CD4-positive, alpha-beta memory T cell (primary cell): ENCODE measurements at regions not wholly inside any gene's neighbourhood (a gene's known extent, or its start where the extent isn't known, plus 50 kb on each side); places are given as distances from the start of the nearest gene placed in this dataset.
A peak's percentile ranks its signal among the peaks of the same experiment; 100 is the strongest.

Experiments used
- CTCF ChIA-PET: fragments of 350-600 bp; sonication (Branson Sonifier 250); formaldehyde crosslinking; loops from one replicate; lab custom pipeline; 2021; ENCODE audit warnings: inconsistent platforms; ENCODE audit not compliant: partially characterized antibody; lab: Charles Lee
- POLR2A ChIA-PET: fragments of 350-600 bp; sonication (Branson Sonifier 250); formaldehyde crosslinking; loops from one replicate; lab custom pipeline; 2021; ENCODE audit not compliant: partially characterized antibody; lab: Charles Lee
- DNase-seq, 5 donors: peaks; one replicate each; pipeline versions ENCODE4 v3.0.0 to v3.0.0-alpha.2; 2020 to 2022; ENCODE audit warnings: mixed read lengths in 1 of 5
- H3K27ac ChIP-seq: one replicate; pipeline ENCODE4 v1.7.0; 2013; ENCODE audit warnings: low read depth, low read length
- H3K27me3 ChIP-seq: 2 replicates; pipeline ENCODE4 v1.7.0; 2013; ENCODE audit warnings: mild to moderate bottlenecking, low read length, moderate library complexity; ENCODE audit not compliant: insufficient read depth
- H3K36me3 ChIP-seq: 2 replicates; pipeline ENCODE4 v1.7.0; 2013; ENCODE audit warnings: mild to moderate bottlenecking, low read length, moderate library complexity; ENCODE audit not compliant: insufficient read depth
- H3K4me1 ChIP-seq: 2 replicates; pipeline ENCODE4 v1.7.0; 2013; ENCODE audit warnings: mild to moderate bottlenecking, low read length, moderate library complexity; ENCODE audit not compliant: insufficient read depth
- H3K4me3 ChIP-seq, 2 donors: one replicate each; pipeline ENCODE4 v1.7.0; 2013; ENCODE audit warnings: low read length in 2 of 2, mild to moderate bottlenecking in 1 of 2
- H3K9me3 ChIP-seq, 2 donors: one replicate each; pipeline ENCODE4 v1.7.0; 2013; ENCODE audit warnings: low read length in 2 of 2, control low read depth in 1 of 2; ENCODE audit not compliant: control insufficient read depth in 1 of 2
- H3K27ac Mint-ChIP-seq, 7 donors: one replicate each; pipeline ENCODE4 v1.8.0; 2020 to 2021; ENCODE audit warnings: mixed read lengths in 7 of 7, mild to moderate bottlenecking in 6 of 7, inconsistent platforms in 3 of 7, moderate library complexity in 3 of 7
- H3K27me3 Mint-ChIP-seq, 2 donors: one replicate each; pipeline ENCODE4 v1.8.0; 2020 to 2021; ENCODE audit warnings: mixed read lengths in 2 of 2
- H3K36me3 Mint-ChIP-seq, 2 donors: one replicate each; pipeline ENCODE4 v1.8.0; 2020 to 2021; ENCODE audit warnings: mixed read lengths in 2 of 2, inconsistent platforms in 1 of 2, mild to moderate bottlenecking in 1 of 2
- H3K4me1 Mint-ChIP-seq, 4 donors: one replicate each; pipeline ENCODE4 v1.8.0; 2020 to 2021; ENCODE audit warnings: mixed read lengths in 4 of 4, mild to moderate bottlenecking in 1 of 4
- H3K4me3 Mint-ChIP-seq, 8 donors: one replicate each; pipeline ENCODE4 v1.8.0; 2020 to 2021; ENCODE audit warnings: mixed read lengths in 8 of 8, mild to moderate bottlenecking in 7 of 8, moderate library complexity in 6 of 8, inconsistent platforms in 3 of 8
- H3K9me3 Mint-ChIP-seq, 8 donors: one replicate each; pipeline ENCODE4 v1.8.0; 2020 to 2021; ENCODE audit warnings: mixed read lengths in 8 of 8, mild to moderate bottlenecking in 5 of 8, inconsistent platforms in 3 of 8, moderate library complexity in 1 of 8
- intact Hi-C: fragments of 100-400 bp; cut with micrococcal nuclease; formaldehyde crosslinking; loops from one replicate; pipeline ENCODE4 v1.15.1; 2023

DNA sequence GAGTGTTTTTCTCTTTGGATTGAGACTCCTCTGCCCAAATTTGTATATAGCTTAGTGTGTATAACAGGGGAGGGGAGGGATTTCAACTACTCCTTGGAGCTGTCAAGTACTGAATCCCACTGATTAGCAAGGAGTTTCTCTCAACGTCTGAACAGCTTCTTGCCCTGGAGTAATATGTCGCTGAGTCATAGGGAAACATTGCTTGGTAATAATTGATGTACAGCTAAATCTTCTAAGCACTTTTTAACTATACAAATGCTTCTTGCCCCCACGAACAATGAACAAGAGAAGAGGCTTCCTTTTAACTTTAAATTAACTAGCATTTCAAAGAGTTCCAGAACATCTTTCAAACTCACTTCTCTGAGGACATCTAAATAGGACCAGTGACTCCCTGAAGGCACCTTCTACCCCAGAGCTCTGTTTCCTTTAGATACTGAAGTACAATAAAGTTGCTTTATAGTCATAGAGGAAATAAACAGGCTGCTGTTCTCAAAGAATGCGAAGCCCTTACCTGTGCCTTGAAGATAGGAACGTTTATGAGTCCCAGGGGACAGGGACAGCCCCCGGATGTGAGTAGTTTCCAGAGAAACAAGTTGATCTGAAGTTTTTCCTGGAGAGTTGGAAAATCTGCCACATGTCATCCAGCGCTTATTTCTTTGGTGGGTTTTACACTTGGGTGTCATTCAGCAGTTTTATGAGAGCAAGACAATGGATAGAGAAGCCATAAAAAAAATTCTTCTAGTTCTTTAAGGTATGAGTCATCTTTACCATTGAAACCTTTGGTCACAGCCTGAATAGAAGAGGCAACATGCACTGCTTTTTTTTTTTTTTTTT is 462.5 kb upstream of the BTBD3 start:
- H3K36me3 ChIP-seq: no peaks in the 10 kb centered on the region
- H3K4me3 ChIP-seq: no peak overlapping the region
- H3K9me3 ChIP-seq: no peaks in the 10 kb centered on the region
- H3K4me3 Mint-ChIP-seq: no peak overlapping the region
- H3K27ac ChIP-seq: no peak overlapping the region
- no peaks in the 10 kb centered on the region for H3K4me1 ChIP-seq
- intact Hi-C loops: no loop called here
- POLR2A ChIA-PET: no interaction called here
- no peak for DNase-seq
- H3K27me3 Mint-ChIP-seq: no peaks in the 10 kb centered on the region
- H3K4me1 Mint-ChIP-seq: no peaks in the 10 kb centered on the region
- CTCF ChIA-PET: no interaction called here
- H3K36me3 Mint-ChIP-seq: no peaks in the 10 kb centered on the region
- peaks cover 2 to 9% (median 6%) of the 10 kb centered on the region in 8 donors for H3K9me3 Mint-ChIP-seq
- H3K27ac Mint-ChIP-seq: no peak overlapping the region
- no peaks in the 10 kb centered on the region for H3K27me3 ChIP-seq

DNA sequence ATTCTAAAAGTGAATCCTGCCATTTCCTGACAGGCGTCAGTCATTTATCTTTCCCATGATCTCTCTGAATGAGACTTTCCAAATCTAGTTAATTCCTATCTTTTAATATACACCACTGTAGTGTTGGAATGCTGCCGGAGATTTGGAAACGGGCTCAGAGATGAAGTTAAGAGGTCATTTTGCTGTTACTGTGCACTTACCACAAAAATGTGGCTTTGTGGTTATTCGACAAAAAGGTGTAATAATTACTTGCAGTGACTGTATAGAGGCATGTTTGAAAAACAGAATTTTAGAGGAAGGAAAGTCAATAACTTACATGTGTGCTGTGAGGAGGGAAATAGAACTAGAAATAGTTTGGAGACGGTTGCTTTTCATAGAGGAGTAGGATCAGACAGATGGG is 460.2 kb upstream of the BTBD3 start:
- H3K36me3 ChIP-seq: no peaks in the 10 kb centered on the region
- no peaks in the 10 kb centered on the region for H3K27me3 ChIP-seq
- no peaks in the 10 kb centered on the region for H3K9me3 ChIP-seq
- Mint-ChIP-seq H3K36me3 (no peaks in the 10 kb centered on the region), H3K27ac (no peak overlapping the region), H3K4me3 (no peak overlapping the region), H3K27me3 (no peaks in the 10 kb centered on the region), H3K9me3 (peaks cover 0 to 8% (median 7%) of the 10 kb centered on the region in 8 donors), H3K4me1 (no peaks in the 10 kb centered on the region)
- DNase-seq: no peak
- no peaks in the 10 kb centered on the region for H3K4me1 ChIP-seq
- no peak overlapping the region for H3K4me3 ChIP-seq
- CTCF ChIA-PET: no interaction called here
- no peak overlapping the region for H3K27ac ChIP-seq
- POLR2A ChIA-PET: no interaction called here
- intact Hi-C loops: no loop called here

DNA sequence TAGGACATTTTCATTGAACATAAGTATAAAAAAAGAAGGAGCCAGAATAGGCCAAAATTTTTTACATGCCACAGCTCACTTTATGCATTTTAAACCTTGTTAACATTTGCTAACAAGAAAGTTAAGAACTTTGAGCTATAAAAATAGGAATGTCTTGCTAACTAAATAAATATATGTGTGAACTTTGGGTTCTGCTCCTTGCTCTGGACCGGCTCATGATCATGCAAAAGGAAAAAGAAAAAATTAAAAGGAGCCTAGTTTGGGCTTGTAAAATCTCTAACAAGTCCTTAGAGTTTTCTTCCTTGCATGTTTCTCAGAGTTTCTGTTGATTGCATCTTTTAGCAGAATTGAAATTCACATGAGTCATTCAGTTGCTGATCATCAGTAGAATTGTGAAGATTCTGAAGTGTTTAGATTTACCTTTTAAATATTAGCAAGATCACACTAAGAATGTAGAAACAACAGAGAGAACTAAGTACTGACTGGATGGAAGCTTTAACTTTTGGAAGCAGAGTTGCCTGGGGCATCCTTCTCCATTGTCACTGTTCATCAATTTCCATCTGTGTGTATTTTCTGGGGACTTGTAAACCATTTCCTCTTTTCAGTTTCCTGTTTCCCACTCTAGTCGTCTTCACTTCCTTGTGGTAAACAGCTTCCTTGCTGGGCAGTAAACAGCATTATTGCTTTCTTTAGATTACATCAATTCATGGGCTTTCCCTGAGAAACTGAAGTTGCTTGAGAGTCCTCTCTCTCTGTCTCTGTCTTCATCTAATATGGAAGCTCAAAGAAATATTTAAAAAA is 458.4 kb upstream of the BTBD3 start:
- CTCF ChIA-PET: no interaction called here
- Histone ChIP-seq H3K4me3 (no peak overlapping the region), H3K27ac (no peak overlapping the region), H3K27me3 (no peaks in the 10 kb centered on the region), H3K4me1 (no peaks in the 10 kb centered on the region), H3K36me3 (no peaks in the 10 kb centered on the region), H3K9me3 (no peaks in the 10 kb centered on the region)
- Mint-ChIP-seq H3K27me3 (no peaks in the 10 kb centered on the region), H3K36me3 (no peaks in the 10 kb centered on the region), H3K4me3 (no peak overlapping the region), H3K4me1 (no peaks in the 10 kb centered on the region), H3K27ac (no peak overlapping the region), H3K9me3 (peaks cover 0 to 8% (median 6%) of the 10 kb centered on the region in 8 donors)
- POLR2A ChIA-PET: no interaction called here
- DNase-seq: no peak
- intact Hi-C loops: no loop called here

DNA sequence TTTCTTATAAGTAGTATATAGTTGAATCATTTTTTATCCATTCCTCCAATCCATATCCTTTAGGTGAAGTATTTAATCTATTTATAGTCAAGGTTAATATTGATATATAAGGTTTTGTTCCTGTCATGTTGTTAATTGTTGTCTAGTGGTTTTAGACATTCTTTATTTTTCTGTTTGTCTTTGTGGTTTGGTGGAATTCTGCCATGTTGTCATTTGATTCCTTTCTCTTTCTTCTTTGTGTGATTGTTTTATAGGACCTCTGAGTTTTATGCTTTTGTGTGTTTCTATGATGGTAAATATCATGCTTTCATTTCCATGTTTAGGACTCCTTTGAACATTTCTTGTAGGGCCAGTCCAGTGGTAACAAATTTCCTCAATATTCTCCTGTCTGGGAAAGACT is 450.3 kb upstream of the BTBD3 start:
- POLR2A ChIA-PET: no interaction called here
- Histone ChIP-seq H3K9me3 (no peaks in the 10 kb centered on the region), H3K27ac (no peak overlapping the region), H3K36me3 (no peaks in the 10 kb centered on the region), H3K4me1 (no peaks in the 10 kb centered on the region), H3K27me3 (no peaks in the 10 kb centered on the region), H3K4me3 (no peak overlapping the region)
- no peaks in the 10 kb centered on the region for H3K4me1 Mint-ChIP-seq
- DNase-seq: no peak
- no peaks in the 10 kb centered on the region for H3K36me3 Mint-ChIP-seq
- H3K27ac Mint-ChIP-seq: no peak overlapping the region
- intact Hi-C loops: no loop called here
- H3K9me3 Mint-ChIP-seq: peaks cover 0 to 16% (median 7%) of the 10 kb centered on the region in 8 donors
- CTCF ChIA-PET: no interaction called here
- H3K4me3 Mint-ChIP-seq: no peak overlapping the region
- H3K27me3 Mint-ChIP-seq: no peaks in the 10 kb centered on the region

DNA sequence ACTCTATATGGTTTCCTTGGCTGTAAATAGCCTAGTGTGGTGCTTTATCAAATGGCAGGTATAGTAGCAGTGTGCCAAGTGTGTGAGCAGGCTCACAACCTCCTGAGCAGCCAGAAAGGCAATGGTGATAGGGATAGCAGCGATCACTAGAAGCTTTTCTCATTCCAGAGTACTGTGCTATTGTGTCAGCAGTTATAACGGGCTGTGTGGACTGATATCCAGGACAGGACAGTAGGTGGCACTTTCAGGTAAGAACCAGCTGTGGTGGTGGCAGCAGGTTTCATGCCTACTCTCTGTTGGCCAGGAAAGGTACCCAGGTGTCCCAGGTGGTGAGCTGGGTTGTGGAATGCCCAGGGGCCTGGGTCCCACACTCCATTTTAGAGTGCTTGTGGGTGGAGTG is 448.8 kb upstream of the BTBD3 start:
- Mint-ChIP-seq H3K4me1 (no peaks in the 10 kb centered on the region), H3K9me3 (peaks cover 0 to 19% (median 9%) of the 10 kb centered on the region in 8 donors), H3K27ac (no peak overlapping the region), H3K27me3 (peaks cover 0 to 2% of the 10 kb centered on the region in 2 donors), H3K4me3 (no peak overlapping the region), H3K36me3 (no peaks in the 10 kb centered on the region)
- Histone ChIP-seq H3K36me3 (no peaks in the 10 kb centered on the region), H3K4me3 (no peak overlapping the region), H3K9me3 (no peaks in the 10 kb centered on the region), H3K4me1 (no peaks in the 10 kb centered on the region), H3K27me3 (no peaks in the 10 kb centered on the region), H3K27ac (no peak overlapping the region)
- intact Hi-C loops: no loop called here
- ChIA-PET POLR2A (no interaction called here), CTCF (no interaction called here)
- DNase-seq: no peak

DNA sequence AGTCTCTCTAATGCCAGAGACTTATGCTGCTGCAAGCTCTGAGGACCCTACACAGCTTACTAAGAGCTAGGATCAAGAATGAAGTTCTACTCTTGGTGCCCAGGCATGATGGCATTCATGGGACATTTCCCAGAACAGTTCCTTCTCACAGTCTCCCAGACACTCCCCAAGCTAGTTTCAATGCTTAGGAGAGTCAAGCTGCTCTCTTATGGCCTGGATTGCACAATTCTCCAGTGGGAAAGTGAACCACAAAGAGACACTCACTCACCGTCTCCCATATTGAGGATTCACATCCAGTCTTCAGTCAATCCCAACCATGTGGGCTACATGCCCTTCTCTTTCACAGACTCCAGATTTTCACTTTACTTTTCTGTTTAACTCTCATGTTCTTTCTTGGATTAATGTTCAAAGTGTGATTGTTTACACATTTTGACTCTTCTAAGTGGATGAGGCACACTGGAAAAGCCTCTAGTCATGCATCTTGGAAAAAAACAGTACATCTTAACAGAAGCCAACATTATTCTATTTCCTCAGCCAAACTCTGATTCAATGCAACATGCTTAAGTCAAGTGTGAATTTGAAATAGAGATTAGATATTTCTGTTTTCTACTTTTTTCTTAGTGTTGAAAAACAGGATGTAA is 447.8 kb upstream of the BTBD3 start:
- intact Hi-C loops: no loop called here
- H3K27ac Mint-ChIP-seq: no peak overlapping the region
- DNase-seq: no peak
- H3K9me3 Mint-ChIP-seq: peaks cover 0 to 21% (median 9%) of the 10 kb centered on the region in 8 donors
- H3K27ac ChIP-seq: no peak overlapping the region
- H3K9me3 ChIP-seq: peaks cover 0 to 2% of the 10 kb centered on the region in 2 donors
- H3K4me1 Mint-ChIP-seq: no peaks in the 10 kb centered on the region
- H3K4me3 Mint-ChIP-seq: no peak overlapping the region
- no peaks in the 10 kb centered on the region for H3K27me3 ChIP-seq
- H3K36me3 ChIP-seq: no peaks in the 10 kb centered on the region
- no peak overlapping the region for H3K4me3 ChIP-seq
- H3K27me3 Mint-ChIP-seq: peaks cover 0 to 2% of the 10 kb centered on the region in 2 donors
- H3K4me1 ChIP-seq: no peaks in the 10 kb centered on the region
- H3K36me3 Mint-ChIP-seq: no peaks in the 10 kb centered on the region
- POLR2A ChIA-PET: no interaction called here
- CTCF ChIA-PET: no interaction called here

DNA sequence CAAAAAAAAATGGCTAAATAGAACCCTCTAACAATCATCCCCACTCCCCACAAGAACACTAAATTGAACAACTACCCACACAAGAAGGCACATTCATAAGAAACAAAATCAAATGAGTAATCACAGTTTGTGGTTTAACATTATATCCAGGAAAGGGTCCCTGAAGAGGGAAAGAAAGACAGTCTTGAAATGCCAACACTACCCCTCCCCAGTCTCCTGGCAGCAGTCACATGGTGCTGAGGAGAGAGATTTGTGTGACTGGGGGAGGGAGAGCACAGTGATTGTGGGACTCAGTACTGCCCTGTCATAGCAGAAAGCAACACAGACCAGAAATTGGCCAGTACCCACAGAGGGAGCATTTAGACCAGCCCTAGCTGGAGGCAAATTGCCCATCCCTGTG is 443.7 kb upstream of the BTBD3 start:
- Histone ChIP-seq H3K4me3 (no peak overlapping the region), H3K36me3 (no peaks in the 10 kb centered on the region), H3K27ac (no peak overlapping the region), H3K9me3 (peaks cover 0 to 3% of the 10 kb centered on the region in 2 donors), H3K4me1 (no peaks in the 10 kb centered on the region), H3K27me3 (no peaks in the 10 kb centered on the region)
- DNase-seq: no peak
- CTCF ChIA-PET: no interaction called here
- Mint-ChIP-seq H3K9me3 (peaks cover 5 to 38% (median 12%) of the 10 kb centered on the region in 8 donors), H3K27ac (peak overlapping the region in 1 of 7 donors; percentile 41), H3K4me3 (no peak overlapping the region), H3K4me1 (no peaks in the 10 kb centered on the region), H3K36me3 (no peaks in the 10 kb centered on the region), H3K27me3 (peaks cover 0 to 2% of the 10 kb centered on the region in 2 donors)
- intact Hi-C loops: no loop called here
- POLR2A ChIA-PET: no interaction called here
